ENCODE measurements at regions not wholly inside any gene's neighbourhood (a gene's known extent, or its start where the extent isn't known, plus 50 kb on each side); places are given as distances from the start of the nearest gene placed in this dataset.
"Not testable (repeated sequence)": the region's sequence is repeated elsewhere in the genome, so short reads cannot be mapped to it uniquely, and the experiment has no call there.

- DNase-seq (ENCODE audit: low read depth), result no peak
Observed at GRCh38 chr7:132030086-132030568, 473.7 kb upstream of the PODXL start.

- no peak for DNase-seq (ENCODE audit: low read depth)
Observed at GRCh38 chr7:132029369-132030085, 473.1 kb upstream of the PODXL start.

GRCh38 chr7:132028144-132028920 lies 471.9 kb upstream of the PODXL start:
- no peak for DNase-seq (ENCODE audit: low read depth)

GRCh38 chr7:132024290-132024689 lies 467.9 kb upstream of the PODXL start:
- DNase-seq (ENCODE audit: low read depth), result no peak

GRCh38 chr7:132023466-132023865 lies 467.0 kb upstream of the PODXL start:
- no peak for DNase-seq (ENCODE audit: low read depth)

- no peak for DNase-seq (ENCODE audit: low read depth)
Observed at GRCh38 chr7:132022188-132022587, 465.8 kb upstream of the PODXL start.

- DNase-seq (ENCODE audit: low read depth), result no peak
Observed at GRCh38 chr7:132019703-132020102, 463.3 kb upstream of the PODXL start.

- DNase-seq (ENCODE audit: low read depth), result peak; percentile 3
Observed at GRCh38 chr7:132009778-132010177, 453.4 kb upstream of the PODXL start.

GRCh38 chr7:132004529-132004928 lies 448.1 kb upstream of the PODXL start:
- DNase-seq (ENCODE audit: low read depth), result peak; percentile 18

GRCh38 chr7:132002343-132002968 lies 446.0 kb upstream of the PODXL start:
- no peak for DNase-seq (ENCODE audit: low read depth)

- DNase-seq (ENCODE audit: low read depth), result no peak
Observed at GRCh38 chr7:132001146-132001545, 444.7 kb upstream of the PODXL start.

GRCh38 chr7:131999193-131999592 lies 442.8 kb upstream of the PODXL start:
- DNase-seq (ENCODE audit: low read depth), result no peak

- DNase-seq (ENCODE audit: low read depth), result no peak
Observed at GRCh38 chr7:131995324-131995723, 438.9 kb upstream of the PODXL start.

- not testable (repeated sequence) for DNase-seq (ENCODE audit: low read depth)
Observed at GRCh38 chr7:131981069-131981468, 424.6 kb upstream of the PODXL start.

GRCh38 chr7:131978118-131978517 lies 421.7 kb upstream of the PODXL start:
- DNase-seq (ENCODE audit: low read depth), result not testable (repeated sequence)

- DNase-seq (ENCODE audit: low read depth), result no peak
Observed at GRCh38 chr7:131976411-131976810, 420.0 kb upstream of the PODXL start.

- no peak for DNase-seq (ENCODE audit: low read depth)
Observed at GRCh38 chr7:131974671-131975070, 418.2 kb upstream of the PODXL start.

- no peak for DNase-seq (ENCODE audit: low read depth)
Observed at GRCh38 chr7:131972251-131972650, 415.8 kb upstream of the PODXL start.

GRCh38 chr7:131970602-131971001 lies 414.2 kb upstream of the PODXL start:
- no peak for DNase-seq (ENCODE audit: low read depth)

GRCh38 chr7:131969560-131969959 lies 413.1 kb upstream of the PODXL start:
- DNase-seq (ENCODE audit: low read depth), result no peak

GRCh38 chr7:131967216-131967730 lies 410.8 kb upstream of the PODXL start:
- DNase-seq (ENCODE audit: low read depth), result no peak

- DNase-seq (ENCODE audit: low read depth), result no peak
Observed at GRCh38 chr7:131964203-131964602, 407.8 kb upstream of the PODXL start.
